GM06990 (cell line): ENCODE measurements at regions not wholly inside any gene's neighbourhood (a gene's known extent, or its start where the extent isn't known, plus 50 kb on each side); places are given as distances from the start of the nearest gene placed in this dataset.

Experiments
- DNase-seq: peaks from one replicate; pipeline ENCODE4 v3.0.0-alpha.2; 2011; ENCODE audit not compliant: insufficient read length; ENCODE audit errors: extremely low read depth
- H3K27me3 ChIP-seq: replicated peaks from 2 replicates; pipeline ENCODE4 v1.6.0; 2011; ENCODE audit warnings: low read length; ENCODE audit not compliant: control insufficient read depth, insufficient read depth
- H3K36me3 ChIP-seq: 2 replicates; pipeline ENCODE4 v1.5.1; 2011; ENCODE audit warnings: low read length; ENCODE audit not compliant: control insufficient read depth, insufficient read depth
- H3K4me3 ChIP-seq: replicated peaks from 2 replicates; pipeline ENCODE4 v1.5.1; 2011; ENCODE audit warnings: low read depth, mild to moderate bottlenecking, control low read depth, low read length
- CTCF ChIP-seq: IDR thresholded peaks from 2 replicates; pipeline ENCODE4 v1.5.1; 2011; ENCODE audit warnings: low read length, control low read depth, mild to moderate bottlenecking, inconsistent platforms; ENCODE audit not compliant: insufficient read depth, poor library complexity, severe bottlenecking

- DNase-seq = no peak
- Histone ChIP-seq H3K36me3 (no peaks in the 10 kb centered on the region), H3K4me3 (no peak overlapping the region), H3K27me3 (no peaks in the 10 kb centered on the region; the same call in 1 of the 2 replicates)
- TF ChIP-seq CTCF = no peak
These were observed 366.7 kb downstream of the UQCRFS1 start for GRCh38 chr19:28846094-28846812.

DNA sequence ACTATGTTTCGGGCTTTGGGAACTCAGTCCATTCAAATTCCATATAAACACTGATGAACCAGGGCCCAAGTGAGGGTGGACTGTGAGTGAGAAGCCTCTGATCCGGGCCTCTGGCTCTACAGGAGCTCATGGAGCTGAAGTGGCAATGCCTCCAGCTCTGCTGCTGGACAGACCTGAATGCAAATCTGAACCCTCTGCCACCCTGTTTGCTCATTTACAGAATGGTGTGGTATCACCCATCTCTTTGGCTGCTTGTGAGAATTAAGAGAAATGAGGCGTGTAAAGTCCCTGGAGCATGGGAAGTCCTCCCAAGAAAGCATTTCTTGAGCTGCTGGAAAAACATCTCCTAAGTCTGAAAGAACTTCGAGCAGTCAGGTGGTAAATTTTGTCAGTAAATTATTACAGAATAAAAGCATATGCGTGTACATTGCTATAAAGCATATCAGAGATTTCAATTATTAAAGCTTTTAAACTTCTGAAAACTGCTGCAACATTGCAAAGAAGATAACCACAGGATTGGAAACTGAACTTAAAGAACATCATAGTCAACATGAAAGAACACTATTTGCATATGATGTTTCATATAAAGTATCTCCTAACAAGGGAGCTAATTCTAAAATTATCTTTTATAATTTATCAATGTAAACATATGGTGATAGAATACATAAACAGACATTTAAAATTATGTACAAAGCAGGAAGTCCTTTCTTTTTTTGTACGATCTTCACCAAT is 369.0 kb downstream of the UQCRFS1 start:
- no peak for TF ChIP-seq CTCF
- DNase-seq = no peak
- Histone ChIP-seq H3K4me3 (no peak overlapping the region), H3K36me3 (no peaks in the 10 kb centered on the region), H3K27me3 (no peaks in the 10 kb centered on the region)

DNA sequence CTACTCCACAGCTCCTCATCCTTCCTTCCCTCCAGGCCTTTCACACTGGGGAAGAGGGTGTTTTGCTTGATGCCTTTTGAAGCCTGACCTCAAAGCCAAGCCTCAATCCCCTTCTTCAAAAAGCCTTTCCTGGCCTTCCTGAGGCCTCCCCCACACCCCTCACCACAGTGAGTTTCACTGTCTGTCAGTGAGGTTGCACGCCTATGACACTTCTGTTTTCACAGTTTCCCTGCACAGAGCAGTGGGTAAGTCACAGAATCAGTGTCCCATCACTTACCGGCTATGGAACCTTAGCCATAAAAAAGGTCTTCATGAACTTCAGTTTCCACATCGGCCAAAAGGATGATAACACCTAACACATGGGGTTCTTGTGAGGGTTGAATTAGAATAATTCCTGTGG is 371.4 kb downstream of the UQCRFS1 start:
- no peaks in the 10 kb centered on the region for H3K36me3 ChIP-seq
- no peak overlapping the region for H3K4me3 ChIP-seq
- no peak for DNase-seq
- H3K27me3 ChIP-seq = no peaks in the 10 kb centered on the region
- no peak for TF ChIP-seq CTCF

DNA sequence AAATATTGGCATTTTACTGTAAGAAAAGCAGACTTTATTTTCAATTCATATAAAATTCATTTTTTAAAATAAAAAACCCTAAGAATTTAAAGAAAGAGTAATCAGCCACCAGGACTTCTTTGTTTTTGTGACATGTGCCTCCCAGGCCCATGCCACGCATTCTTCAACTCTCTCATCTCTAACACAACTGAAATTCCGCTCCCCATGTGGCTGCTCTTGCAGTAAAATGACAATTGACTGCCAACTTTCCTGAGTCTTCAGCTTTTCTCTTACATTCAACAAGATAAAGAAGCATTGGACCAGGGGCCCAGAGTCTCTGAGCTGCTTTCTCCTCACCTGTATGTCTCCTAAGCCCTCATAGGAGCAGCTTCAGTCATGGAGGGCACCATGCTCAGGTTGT is 372.1 kb downstream of the UQCRFS1 start:
- Histone ChIP-seq H3K27me3 (no peaks in the 10 kb centered on the region), H3K4me3 (no peak overlapping the region), H3K36me3 (no peaks in the 10 kb centered on the region)
- DNase-seq = no peak
- TF ChIP-seq CTCF = no peak

- no peak for TF ChIP-seq CTCF
- Histone ChIP-seq H3K36me3 (no peaks in the 10 kb centered on the region), H3K27me3 (no peaks in the 10 kb centered on the region), H3K4me3 (no peak overlapping the region)
- DNase-seq = no peak
These were observed 373.5 kb downstream of the UQCRFS1 start for GRCh38 chr19:28839455-28839854.
